ENCODE measurements at regions not wholly inside any gene's neighbourhood (a gene's known extent, or its start where the extent isn't known, plus 50 kb on each side); places are given as distances from the start of the nearest gene placed in this dataset.

DNA sequence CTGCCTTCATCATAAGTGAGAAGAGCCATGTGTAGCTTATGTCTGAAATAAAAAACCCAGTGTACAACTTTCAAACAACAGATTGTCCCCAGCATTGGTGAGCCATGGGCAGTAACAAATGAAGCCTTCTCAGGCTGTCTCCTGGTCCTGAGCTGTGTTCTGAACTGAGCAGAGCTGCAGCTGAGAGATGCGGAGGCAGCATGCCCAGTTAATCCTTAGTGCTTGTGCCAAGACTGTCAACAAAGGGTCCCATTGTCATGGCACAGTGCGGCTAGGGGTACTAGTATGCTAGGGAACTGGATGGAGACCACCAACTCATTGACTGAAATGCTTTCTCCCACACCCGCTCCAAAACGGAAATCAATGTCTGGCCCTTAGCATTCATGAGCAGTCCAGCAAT lies 154.3 kb downstream of the RMST start:
- Mint-ChIP-seq H3K27me3 (no peaks in the 10 kb centered on the region), H3K4me1 (ENCODE audit: low read depth) (no peaks in the 10 kb centered on the region), H3K9me3 (no peaks in the 10 kb centered on the region), H3K27ac (no peak overlapping the region), H3K36me3 (no peaks in the 10 kb centered on the region), H3K4me3 (no peak overlapping the region)
- ChIA-PET CTCF (no interaction called here), POLR2A (no interaction called here)
- intact Hi-C loops (cut with micrococcal nuclease): no loop called here
- no peak for DNase-seq

DNA sequence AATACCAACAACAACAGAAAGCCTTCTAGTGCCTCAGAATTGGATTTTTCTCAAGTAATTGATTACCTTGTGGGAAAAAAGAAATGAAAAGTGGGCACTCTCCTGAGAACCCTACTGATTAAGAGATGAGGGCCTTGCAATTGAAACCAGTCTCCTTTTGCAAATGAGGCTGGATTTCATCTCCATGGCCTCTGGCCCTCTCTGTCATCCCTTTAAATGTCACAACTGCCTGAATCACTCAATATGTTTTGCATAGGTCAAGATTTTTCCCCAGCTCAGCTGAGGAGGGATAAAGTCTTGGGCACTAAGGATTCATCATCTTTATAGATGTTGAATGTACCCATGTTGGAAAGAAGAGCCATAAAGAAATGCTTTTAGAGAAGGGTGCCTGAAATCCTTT lies 166.4 kb downstream of the RMST start:
- CTCF ChIA-PET: no interaction called here
- Mint-ChIP-seq H3K9me3 (no peaks in the 10 kb centered on the region), H3K4me1 (ENCODE audit: low read depth) (no peaks in the 10 kb centered on the region), H3K27ac (no peak overlapping the region), H3K27me3 (no peaks in the 10 kb centered on the region), H3K4me3 (no peak overlapping the region), H3K36me3 (no peaks in the 10 kb centered on the region)
- intact Hi-C loops (cut with micrococcal nuclease): no loop called here
- POLR2A ChIA-PET: no interaction called here
- DNase-seq: no peak

DNA sequence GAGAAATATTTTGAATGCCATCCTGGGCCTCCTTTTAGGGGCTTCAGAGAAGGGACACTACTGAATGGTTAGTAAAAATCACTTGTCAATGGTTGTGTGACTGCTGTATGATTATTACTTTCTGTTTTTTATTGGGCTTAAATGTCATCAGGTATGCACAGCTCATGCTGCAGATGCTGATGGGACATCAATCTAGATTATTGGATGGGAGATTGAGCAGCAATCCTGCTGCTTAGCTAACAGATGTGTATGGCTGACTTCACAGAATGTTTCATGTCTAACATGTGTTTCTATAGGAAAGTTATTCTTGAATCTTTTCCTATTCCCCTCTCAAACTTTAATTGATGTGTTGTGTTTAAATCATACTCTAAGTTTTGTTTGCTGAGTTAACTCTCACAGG lies 166.8 kb downstream of the RMST start:
- CTCF ChIA-PET: no interaction called here

DNA sequence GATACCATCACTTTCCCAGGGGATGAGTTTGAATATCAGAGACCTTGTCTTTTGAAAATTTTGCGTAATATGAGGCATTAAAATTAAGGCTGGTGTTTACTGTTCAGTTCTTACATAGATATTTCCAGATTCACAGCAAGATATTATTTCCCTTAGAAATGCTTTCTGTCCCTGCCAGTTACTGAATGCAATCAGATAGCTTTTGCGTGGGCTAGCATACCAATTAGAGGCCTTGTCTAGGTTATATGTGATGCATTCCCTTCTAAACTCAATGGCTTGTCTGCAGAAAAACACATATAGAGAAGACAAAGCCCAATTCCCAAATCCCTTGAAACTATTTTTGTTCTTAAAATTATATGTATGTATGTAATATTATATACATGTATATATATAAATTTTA lies 167.8 kb downstream of the RMST start:
- no peaks in the 10 kb centered on the region for H3K36me3 Mint-ChIP-seq
- POLR2A ChIA-PET: no interaction called here
- no peak overlapping the region for H3K27ac Mint-ChIP-seq
- no peaks in the 10 kb centered on the region for H3K9me3 Mint-ChIP-seq
- no peak for DNase-seq
- CTCF ChIA-PET: no interaction called here
- H3K4me3 Mint-ChIP-seq: no peak overlapping the region
- intact Hi-C loops (cut with micrococcal nuclease): no loop called here
- no peaks in the 10 kb centered on the region for H3K27me3 Mint-ChIP-seq
- H3K4me1 Mint-ChIP-seq (ENCODE audit: low read depth): no peaks in the 10 kb centered on the region

More for the DNA sequence above, 166.8 kb downstream of the RMST start:
- DNase-seq: no peak
- Mint-ChIP-seq H3K27me3 (no peaks in the 10 kb centered on the region), H3K27ac (no peak overlapping the region), H3K4me3 (no peak overlapping the region), H3K36me3 (no peaks in the 10 kb centered on the region), H3K4me1 (ENCODE audit: low read depth) (no peaks in the 10 kb centered on the region), H3K9me3 (no peaks in the 10 kb centered on the region)
- intact Hi-C loops (cut with micrococcal nuclease): no loop called here
- POLR2A ChIA-PET: no interaction called here

DNA sequence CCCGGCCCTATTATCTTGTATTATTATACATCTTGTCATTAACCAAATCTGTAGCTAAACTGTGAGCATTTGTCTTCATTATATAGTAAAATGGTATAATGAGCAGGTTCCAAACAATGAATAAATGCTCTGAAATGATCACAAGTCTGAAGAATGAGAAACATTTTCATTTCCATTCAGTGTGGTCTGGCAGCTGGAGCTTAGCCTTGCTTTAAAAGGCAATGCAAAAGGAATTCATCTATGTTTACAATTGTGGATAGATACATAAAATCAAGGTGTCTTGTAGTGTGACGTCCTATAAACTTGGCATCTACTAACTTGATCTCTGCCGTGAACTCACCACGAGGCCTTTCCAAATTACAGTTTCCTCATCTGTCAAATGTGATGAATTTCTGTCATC lies 168.3 kb downstream of the RMST start:
- H3K9me3 Mint-ChIP-seq: no peaks in the 10 kb centered on the region
- ChIA-PET POLR2A (no interaction called here), CTCF (no interaction called here)
- H3K36me3 Mint-ChIP-seq: no peaks in the 10 kb centered on the region
- no peak overlapping the region for H3K4me3 Mint-ChIP-seq
- no peak overlapping the region for H3K27ac Mint-ChIP-seq
- no peaks in the 10 kb centered on the region for H3K27me3 Mint-ChIP-seq
- H3K4me1 Mint-ChIP-seq (ENCODE audit: low read depth): no peaks in the 10 kb centered on the region
- intact Hi-C loops (cut with micrococcal nuclease): no loop called here
- DNase-seq: no peak

DNA sequence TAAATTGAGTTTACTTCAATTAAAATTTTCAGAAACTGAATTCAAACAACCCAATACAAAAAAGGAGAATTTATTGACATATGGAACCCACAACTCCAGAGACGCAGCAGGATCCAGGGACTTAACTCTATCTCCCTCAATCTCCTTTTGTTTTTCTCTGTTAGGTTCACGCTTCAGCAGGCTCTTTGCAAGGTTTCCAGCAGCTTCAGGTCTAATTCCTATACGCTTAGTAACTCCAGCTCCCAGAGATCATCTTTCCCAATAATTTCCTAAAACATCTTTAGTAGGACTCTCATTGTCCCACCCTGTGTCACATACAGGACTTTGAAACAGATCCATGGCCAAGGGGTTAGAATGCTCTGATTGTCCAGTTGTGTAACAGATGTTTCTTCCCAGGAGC lies 175.2 kb downstream of the RMST start:
- DNase-seq: no peak
- H3K4me3 Mint-ChIP-seq: no peak overlapping the region
- CTCF ChIA-PET: no interaction called here
- H3K27me3 Mint-ChIP-seq: no peaks in the 10 kb centered on the region
- no peaks in the 10 kb centered on the region for H3K36me3 Mint-ChIP-seq
- no peak overlapping the region for H3K27ac Mint-ChIP-seq
- intact Hi-C loops (cut with micrococcal nuclease): no loop called here
- H3K4me1 Mint-ChIP-seq (ENCODE audit: low read depth): no peaks in the 10 kb centered on the region
- POLR2A ChIA-PET: no interaction called here
- no peaks in the 10 kb centered on the region for H3K9me3 Mint-ChIP-seq

GRCh38 chr12:97638739-97639138 lies 176.1 kb downstream of the RMST start:
- no peak overlapping the region for H3K4me3 Mint-ChIP-seq
- H3K36me3 Mint-ChIP-seq: no peaks in the 10 kb centered on the region
- ChIA-PET POLR2A (no interaction called here), CTCF (no interaction called here)
- DNase-seq: no peak
- H3K9me3 Mint-ChIP-seq: no peaks in the 10 kb centered on the region
- intact Hi-C loops (cut with micrococcal nuclease): no loop called here
- H3K4me1 Mint-ChIP-seq (ENCODE audit: low read depth): no peaks in the 10 kb centered on the region
- no peak overlapping the region for H3K27ac Mint-ChIP-seq
- no peaks in the 10 kb centered on the region for H3K27me3 Mint-ChIP-seq

DNA sequence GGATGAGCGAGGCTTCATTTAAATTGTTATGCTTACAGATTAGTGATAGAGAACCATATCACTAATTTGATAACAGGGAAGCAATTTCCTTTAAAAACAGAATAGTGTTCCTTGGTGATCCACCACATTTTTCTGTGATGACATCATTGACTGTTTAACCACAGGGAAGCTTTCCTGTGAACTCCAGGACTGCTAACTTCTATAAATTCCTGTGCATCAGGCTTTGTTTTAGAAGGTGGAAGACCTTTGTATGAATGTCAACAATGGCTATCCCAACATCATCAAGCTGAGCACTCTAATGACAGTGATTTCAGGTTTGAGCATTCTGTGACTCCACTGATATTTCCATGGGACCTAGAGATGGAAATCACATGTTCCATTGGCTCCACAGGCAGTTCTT lies 177.1 kb downstream of the RMST start:
- intact Hi-C loops (cut with micrococcal nuclease): no loop called here
- CTCF ChIA-PET: no interaction called here

DNA sequence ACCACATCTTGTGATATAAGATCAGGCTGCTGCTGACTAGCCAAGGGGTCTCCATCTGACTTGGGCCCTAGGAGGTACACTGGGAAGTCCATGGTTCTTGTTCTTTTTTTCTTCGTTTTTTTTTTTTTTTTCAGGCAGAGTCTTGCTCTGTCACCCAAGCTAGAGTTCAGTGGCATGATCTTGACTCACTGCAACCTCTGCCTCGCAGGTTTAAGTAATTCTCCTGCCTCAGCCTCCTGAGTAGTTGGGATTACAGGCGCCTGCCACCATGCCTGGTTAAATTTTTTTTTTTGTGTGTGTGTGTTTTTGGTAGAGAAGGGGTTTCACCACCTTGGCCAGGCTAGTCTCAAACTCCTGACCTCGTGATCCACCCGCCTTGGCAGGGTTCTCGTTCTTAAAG lies 178.2 kb downstream of the RMST start:
- no peak overlapping the region for H3K4me3 Mint-ChIP-seq
- no peaks in the 10 kb centered on the region for H3K4me1 Mint-ChIP-seq (ENCODE audit: low read depth)
- POLR2A ChIA-PET: no interaction called here
- no peaks in the 10 kb centered on the region for H3K36me3 Mint-ChIP-seq
- no peaks in the 10 kb centered on the region for H3K9me3 Mint-ChIP-seq
- no peak for DNase-seq
- intact Hi-C loops (cut with micrococcal nuclease): no loop called here
- CTCF ChIA-PET: no interaction called here
- H3K27me3 Mint-ChIP-seq: no peaks in the 10 kb centered on the region
- H3K27ac Mint-ChIP-seq: no peak overlapping the region

More for the DNA sequence above, 177.1 kb downstream of the RMST start:
- no peaks in the 10 kb centered on the region for H3K9me3 Mint-ChIP-seq
- no peak for DNase-seq
- H3K4me3 Mint-ChIP-seq: no peak overlapping the region
- H3K27me3 Mint-ChIP-seq: no peaks in the 10 kb centered on the region
- H3K27ac Mint-ChIP-seq: no peak overlapping the region
- no peaks in the 10 kb centered on the region for H3K36me3 Mint-ChIP-seq
- POLR2A ChIA-PET: no interaction called here
- H3K4me1 Mint-ChIP-seq (ENCODE audit: low read depth): no peaks in the 10 kb centered on the region

GRCh38 chr12:97642911-97643310 lies 180.3 kb downstream of the RMST start:
- no peaks in the 10 kb centered on the region for H3K36me3 Mint-ChIP-seq
- no peaks in the 10 kb centered on the region for H3K27me3 Mint-ChIP-seq
- no peaks in the 10 kb centered on the region for H3K9me3 Mint-ChIP-seq
- ChIA-PET CTCF (no interaction called here), POLR2A (no interaction called here)
- DNase-seq: no peak
- intact Hi-C loops (cut with micrococcal nuclease): no loop called here
- no peak overlapping the region for H3K4me3 Mint-ChIP-seq
- H3K27ac Mint-ChIP-seq: no peak overlapping the region
- H3K4me1 Mint-ChIP-seq (ENCODE audit: low read depth): no peaks in the 10 kb centered on the region

GRCh38 chr12:97643924-97644323 lies 181.3 kb downstream of the RMST start:
- Mint-ChIP-seq H3K27me3 (no peaks in the 10 kb centered on the region), H3K27ac (no peak overlapping the region), H3K4me1 (ENCODE audit: low read depth) (no peaks in the 10 kb centered on the region), H3K4me3 (no peak overlapping the region), H3K9me3 (peaks cover under 1% of the 10 kb centered on the region), H3K36me3 (no peaks in the 10 kb centered on the region)
- no peak for DNase-seq
- POLR2A ChIA-PET: no interaction called here
- CTCF ChIA-PET: no interaction called here
- intact Hi-C loops (cut with micrococcal nuclease): no loop called here

GRCh38 chr12:97645726-97646125 lies 183.1 kb downstream of the RMST start:
- no peak for DNase-seq
- POLR2A ChIA-PET: no interaction called here
- Mint-ChIP-seq H3K4me1 (ENCODE audit: low read depth) (no peaks in the 10 kb centered on the region), H3K4me3 (no peak overlapping the region), H3K9me3 (peaks cover 2% of the 10 kb centered on the region), H3K27me3 (no peaks in the 10 kb centered on the region), H3K27ac (no peak overlapping the region), H3K36me3 (no peaks in the 10 kb centered on the region)
- CTCF ChIA-PET: no interaction called here
- intact Hi-C loops (cut with micrococcal nuclease): no loop called here

GRCh38 chr12:97647142-97647541 lies 184.5 kb downstream of the RMST start:
- Mint-ChIP-seq H3K27ac (no peak overlapping the region), H3K36me3 (no peaks in the 10 kb centered on the region), H3K27me3 (no peaks in the 10 kb centered on the region), H3K4me3 (no peak overlapping the region), H3K4me1 (ENCODE audit: low read depth) (no peaks in the 10 kb centered on the region), H3K9me3 (peaks cover 2% of the 10 kb centered on the region)
- ChIA-PET CTCF (no interaction called here), POLR2A (no interaction called here)
- DNase-seq: no peak
- intact Hi-C loops (cut with micrococcal nuclease): no loop called here

DNA sequence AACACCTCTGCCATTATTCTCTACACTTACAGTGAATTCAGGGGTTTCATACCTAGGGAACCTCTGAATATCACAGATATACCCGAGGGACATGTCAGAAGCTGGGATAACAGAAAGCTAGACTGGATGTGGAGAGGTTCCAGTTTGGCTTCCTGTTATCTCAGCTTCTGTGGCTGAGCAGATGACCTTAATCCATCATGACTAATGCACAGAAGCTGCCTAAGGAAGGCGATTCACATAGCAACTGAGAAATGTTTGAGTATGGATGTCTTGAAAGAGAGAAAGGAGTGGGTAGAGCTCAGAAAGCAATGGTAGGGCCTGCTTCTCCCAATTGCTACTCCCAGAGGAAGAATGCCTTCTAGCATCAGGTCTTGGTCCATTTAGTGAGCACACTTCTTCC lies 187.6 kb downstream of the RMST start:
- H3K27me3 Mint-ChIP-seq: no peaks in the 10 kb centered on the region
- H3K4me1 Mint-ChIP-seq (ENCODE audit: low read depth): no peaks in the 10 kb centered on the region
- no peak for DNase-seq
- ChIA-PET POLR2A (no interaction called here), CTCF (no interaction called here)
- H3K36me3 Mint-ChIP-seq: no peaks in the 10 kb centered on the region
- intact Hi-C loops (cut with micrococcal nuclease): no loop called here
- no peak overlapping the region for H3K27ac Mint-ChIP-seq
- no peak overlapping the region for H3K4me3 Mint-ChIP-seq
- H3K9me3 Mint-ChIP-seq: peaks cover 4% of the 10 kb centered on the region

Measured in activated CD4-positive, alpha-beta memory T cell treated with anti-CD3 and anti-CD28 coated beads for 36 hours (primary cell).